SU-DHL-6 (cell line): ENCODE measurements at regions not wholly inside any gene's neighbourhood (a gene's known extent, or its start where the extent isn't known, plus 50 kb on each side); places are given as distances from the start of the nearest gene placed in this dataset.

ENCODE experiments used
- H2AFZ ChIP-seq: fragments of 200-600 bp; sonication (generic); 2 replicates; pipeline ENCODE4 v1.6.1; 2014; ENCODE audit warnings: low read depth, mild to moderate bottlenecking, moderate library complexity, mixed read lengths, antibody characterized with exemption, low read length; ENCODE audit not compliant: severe bottlenecking
- H3F3A ChIP-seq: fragments of 200-600 bp; shearing (Covaris generic); 2 replicates; pipeline ENCODE4 v1.6.0; 2016; ENCODE audit warnings: antibody characterized with exemption, mild to moderate bottlenecking; ENCODE audit not compliant: insufficient read depth
- H3K27ac ChIP-seq: fragments of 200-600 bp; sonication (generic); 2 replicates; pipeline ENCODE4 v1.5.1; 2016; ENCODE audit warnings: low read depth, mild to moderate bottlenecking, low read length, moderate library complexity, mixed read lengths
- H3K27me3 ChIP-seq: fragments of 200-600 bp; sonication (generic), shearing (Covaris generic); 2 replicates; pipeline ENCODE4 v1.6.0; 2014; ENCODE audit warnings: mild to moderate bottlenecking, low read length
- H3K36me3 ChIP-seq: fragments of 200-600 bp; sonication (generic); 2 replicates; pipeline ENCODE4 v1.6.1; 2014; ENCODE audit warnings: mild to moderate bottlenecking, low read length, mixed read lengths
- H3K4me2 ChIP-seq: fragments of 300-600, 200-600 bp; shearing (Covaris generic), sonication (generic); 2 replicates; pipeline ENCODE4 v1.6.0; 2014; ENCODE audit warnings: low read length, low read depth, mild to moderate bottlenecking; ENCODE audit not compliant: poor library complexity, severe bottlenecking
- H3K4me3 ChIP-seq: fragments of 200-600 bp; sonication (generic); 2 replicates; pipeline ENCODE4 v1.5.1; 2014; ENCODE audit warnings: antibody characterized with exemption, low read length, mild to moderate bottlenecking, mixed read lengths; ENCODE audit not compliant: insufficient read depth, poor library complexity, severe bottlenecking
- H3K79me2 ChIP-seq: fragments of 200-600 bp; sonication (generic); 2 replicates; pipeline ENCODE4 v1.6.1; 2014; ENCODE audit warnings: mild to moderate bottlenecking, low read length, moderate library complexity; ENCODE audit not compliant: insufficient read depth
- H3K9ac ChIP-seq: fragments of 200-600 bp; sonication (generic); 2 replicates; pipeline ENCODE4 v1.7.0; 2014; ENCODE audit warnings: mild to moderate bottlenecking, low read length
- H3K9me2 ChIP-seq: fragments of 200-600 bp; sonication (generic); replicated peaks from 2 replicates; pipeline ENCODE4 v1.6.1; 2014; ENCODE audit warnings: low read length; ENCODE audit not compliant: insufficient read depth
- H3K9me3 ChIP-seq: fragments of 200-600 bp; sonication (generic); 2 replicates; pipeline ENCODE4 v1.6.1; 2014; ENCODE audit warnings: low read length, mixed read lengths; ENCODE audit not compliant: insufficient read depth
- H4K20me1 ChIP-seq: fragments of 200-600 bp; sonication (generic); 2 replicates; pipeline ENCODE4 v1.6.1; 2014; ENCODE audit warnings: low read depth, mild to moderate bottlenecking, antibody characterized with exemption, low read length, moderate library complexity, mixed read lengths
- CTCF ChIP-seq: fragments of 200-600 bp; sonication (generic); IDR thresholded peaks from one replicate; pipeline ENCODE4 v1.5.1; 2017; ENCODE audit warnings: antibody characterized with exemption, mild to moderate bottlenecking, low read length, moderate library complexity; ENCODE audit not compliant: insufficient read depth, poor library complexity, severe bottlenecking
- EZH2phosphoT487 ChIP-seq: fragments of 200-600 bp; sonication (generic), shearing (Covaris generic); conservative IDR thresholded peaks from 2 replicates; pipeline ENCODE4 v1.6.1; 2018; ENCODE audit warnings: mild to moderate bottlenecking, antibody characterized with exemption, low read length, moderate library complexity, mixed read lengths

GRCh38 chr14:34063042-34063441 lies 112.2 kb upstream of the EGLN3 start:
- Histone ChIP-seq H3F3A (no peaks in the 10 kb centered on the region), H3K27ac (no peak overlapping the region), H3K4me3 (no peak overlapping the region), H2AFZ (no peak overlapping the region), H3K36me3 (no peaks in the 10 kb centered on the region), H3K79me2 (no peaks in the 10 kb centered on the region), H3K9ac (no peak overlapping the region), H3K9me3 (no peaks in the 10 kb centered on the region), H3K4me2 (no peak overlapping the region), H4K20me1 (no peaks in the 10 kb centered on the region), H3K9me2 (no peaks in the 10 kb centered on the region), H3K27me3 (no peaks in the 10 kb centered on the region)
- TF ChIP-seq EZH2phosphoT487 = no peak
- no peak for TF ChIP-seq CTCF

- Histone ChIP-seq H3K9me2 (no peaks in the 10 kb centered on the region), H3F3A (no peaks in the 10 kb centered on the region), H3K27me3 (no peaks in the 10 kb centered on the region), H3K79me2 (no peaks in the 10 kb centered on the region), H3K36me3 (no peaks in the 10 kb centered on the region), H2AFZ (no peak overlapping the region), H3K4me2 (no peak overlapping the region), H3K9me3 (no peaks in the 10 kb centered on the region), H3K9ac (no peak overlapping the region), H3K4me3 (no peak overlapping the region), H3K27ac (no peak overlapping the region), H4K20me1 (no peaks in the 10 kb centered on the region)
- TF ChIP-seq EZH2phosphoT487 (no peak), CTCF (no peak)
Observed at GRCh38 chr14:34062353-34062973, 111.6 kb upstream of the EGLN3 start.

- no peaks in the 10 kb centered on the region for H3K79me2 ChIP-seq
- no peaks in the 10 kb centered on the region for H3F3A ChIP-seq
- H3K9me3 ChIP-seq = no peaks in the 10 kb centered on the region
- H4K20me1 ChIP-seq = no peaks in the 10 kb centered on the region
- no peak overlapping the region for H3K4me2 ChIP-seq
- no peaks in the 10 kb centered on the region for H3K36me3 ChIP-seq
- H2AFZ ChIP-seq = no peak overlapping the region
- no peak overlapping the region for H3K4me3 ChIP-seq
- H3K27me3 ChIP-seq = no peaks in the 10 kb centered on the region
- H3K27ac ChIP-seq = no peak overlapping the region
- TF ChIP-seq CTCF (no peak), EZH2phosphoT487 (no peak)
- no peaks in the 10 kb centered on the region for H3K9me2 ChIP-seq
- no peak overlapping the region for H3K9ac ChIP-seq
Observed at GRCh38 chr14:34060651-34060999, 109.8 kb upstream of the EGLN3 start.
